ENCODE measurements at regions not wholly inside any gene's neighbourhood (a gene's known extent, or its start where the extent isn't known, plus 50 kb on each side); places are given as distances from the start of the nearest gene placed in this dataset.
"Not testable (repeated sequence)": the region's sequence is repeated elsewhere in the genome, so short reads cannot be mapped to it uniquely, and the experiment has no call there.

DNA sequence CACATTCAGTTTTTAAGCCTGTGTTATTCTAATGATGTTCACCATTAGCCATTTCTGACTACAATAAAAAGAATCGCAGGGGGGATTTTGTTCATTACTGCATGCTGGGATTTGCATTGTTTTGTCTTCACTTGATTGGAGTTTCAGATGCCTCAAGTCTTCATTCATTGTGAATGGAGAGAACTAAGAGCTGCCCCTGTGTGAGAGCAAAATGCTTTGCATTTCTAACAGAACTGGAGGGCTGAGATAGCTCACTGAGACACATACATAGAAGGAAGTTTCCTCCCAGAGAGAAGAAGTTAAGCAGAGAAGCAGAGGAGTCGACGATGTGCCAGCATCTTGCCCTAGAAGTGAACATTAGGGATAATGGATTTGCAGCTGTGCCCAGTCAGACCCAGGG lies 113.5 kb upstream of the GATB start:
- DNase-seq = no peak

- no peak for DNase-seq
Observed at GRCh38 chr4:151866592-151866918, 105.7 kb upstream of the GATB start.

DNA sequence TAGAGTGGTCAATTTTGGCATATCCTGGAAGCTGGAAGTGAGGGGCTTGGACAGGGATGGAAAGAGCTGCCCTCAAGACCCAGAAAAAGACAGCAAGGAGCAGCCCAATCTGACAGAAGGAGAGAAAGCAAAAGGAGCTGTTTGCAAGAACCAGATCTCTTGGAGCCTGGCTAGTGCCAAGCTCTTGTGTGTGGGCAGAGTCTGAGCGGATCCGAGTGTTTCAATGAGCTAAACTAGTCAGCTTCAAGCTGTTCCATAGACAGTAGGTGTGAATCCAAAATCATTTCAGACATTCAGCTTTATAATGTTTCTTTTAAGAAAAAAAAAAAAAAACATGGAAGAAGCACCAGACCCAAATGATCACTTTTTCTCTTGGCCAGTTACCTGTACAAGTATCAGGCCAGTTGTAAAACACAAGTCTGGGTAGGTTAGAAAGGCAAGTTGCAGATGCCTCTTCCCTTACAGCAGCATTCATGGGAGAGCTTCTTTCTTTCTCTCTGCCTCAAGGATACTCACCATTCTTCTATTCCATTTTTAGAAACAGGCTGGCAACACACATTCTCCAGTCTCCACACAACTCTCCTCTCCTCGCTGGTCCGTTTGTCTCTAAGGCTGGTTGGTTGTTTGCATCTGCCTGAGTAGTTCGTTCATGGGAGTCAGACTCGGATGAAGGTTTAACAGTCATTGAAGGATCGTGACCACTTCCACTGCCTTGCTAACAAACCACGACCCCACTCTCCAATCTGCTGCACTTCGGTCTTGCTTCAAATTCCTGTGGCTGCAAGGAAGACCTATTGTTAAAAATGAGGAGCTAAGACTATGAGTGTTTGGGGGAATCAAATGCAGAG lies 105.2 kb upstream of the GATB start:
- DNase-seq = peak; percentile 68

DNA sequence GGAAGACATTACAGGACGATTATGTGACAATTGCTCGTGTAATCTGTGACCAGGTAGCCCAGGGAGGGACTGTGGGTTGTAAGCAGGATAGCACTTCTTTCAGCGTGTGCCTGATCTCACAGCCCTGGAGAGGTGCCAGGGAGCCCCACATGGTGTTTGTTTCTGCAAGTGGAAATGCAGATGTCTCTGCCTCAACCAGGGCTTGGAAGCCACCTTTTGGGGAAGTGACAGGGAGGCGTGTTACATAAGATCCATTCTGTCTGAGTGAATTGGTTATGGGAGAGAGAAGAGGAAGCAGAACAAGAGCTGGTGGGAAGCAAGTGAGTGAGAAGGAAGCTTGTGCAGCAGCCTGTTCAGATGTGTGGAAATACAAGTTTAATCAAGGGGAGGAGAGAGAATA lies 104.5 kb upstream of the GATB start:
- DNase-seq = no peak

DNA sequence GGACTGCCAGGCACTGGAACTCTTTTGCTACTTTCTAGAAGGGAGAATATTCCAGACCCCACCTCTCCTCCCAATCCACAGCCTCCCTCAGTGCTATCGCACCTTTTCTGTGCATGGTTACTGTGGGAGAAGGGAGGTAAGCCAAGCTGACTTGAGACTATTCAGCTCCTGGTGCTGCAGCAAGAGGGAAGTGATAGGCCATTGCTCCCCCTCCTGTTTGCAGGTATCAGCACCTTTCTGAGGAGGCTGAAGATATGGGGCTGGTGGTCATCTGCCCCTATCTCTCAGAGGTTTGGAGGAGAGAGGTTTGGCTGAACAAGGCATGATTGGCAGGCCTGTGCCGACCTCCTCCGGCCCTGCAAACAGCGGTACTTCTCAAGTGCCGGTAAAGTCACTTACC lies 103.3 kb upstream of the GATB start:
- no peak for DNase-seq

GRCh38 chr4:151862766-151863165 lies 102.0 kb upstream of the GATB start:
- no peak for DNase-seq

- DNase-seq = no peak
Observed at GRCh38 chr4:151860561-151861093, 99.8 kb upstream of the GATB start.

DNA sequence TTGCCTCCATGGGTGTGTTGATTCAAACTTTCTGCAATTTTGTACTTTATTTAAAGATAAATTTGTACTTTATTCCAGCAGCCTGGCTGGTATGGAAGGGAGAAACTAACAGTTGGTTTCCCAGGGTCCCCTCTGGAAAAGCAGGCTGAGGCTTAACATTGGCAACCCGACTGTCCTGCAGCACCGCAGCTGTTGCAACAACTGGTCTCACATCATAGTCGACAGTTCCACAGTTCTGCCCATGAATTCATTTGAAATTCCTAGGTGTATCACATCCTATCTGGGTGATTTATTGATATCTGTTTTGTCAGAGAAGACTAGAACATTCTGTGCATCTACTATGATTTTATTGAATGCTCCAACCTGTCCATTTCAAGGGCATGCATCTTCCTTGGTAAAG lies 98.8 kb upstream of the GATB start:
- DNase-seq = no peak

DNA sequence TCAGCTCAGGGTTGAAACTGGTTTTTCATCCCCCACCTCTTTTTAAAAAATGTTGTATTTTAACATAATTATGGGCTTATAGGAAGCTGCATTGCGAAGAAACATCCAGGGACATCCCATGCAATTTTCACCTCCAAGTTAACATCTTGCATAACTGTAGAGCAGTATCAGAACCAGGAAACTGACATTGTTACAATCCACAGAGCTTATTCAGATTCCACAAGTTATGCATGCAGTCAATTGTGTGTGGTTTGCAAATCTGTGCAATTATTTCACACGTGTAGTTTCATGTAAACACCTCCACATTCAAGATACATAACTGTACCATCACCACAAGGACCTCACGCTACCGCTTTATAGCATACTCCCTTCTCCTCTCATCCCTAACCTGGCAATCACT lies 97.5 kb upstream of the GATB start:
- DNase-seq = no peak

DNA sequence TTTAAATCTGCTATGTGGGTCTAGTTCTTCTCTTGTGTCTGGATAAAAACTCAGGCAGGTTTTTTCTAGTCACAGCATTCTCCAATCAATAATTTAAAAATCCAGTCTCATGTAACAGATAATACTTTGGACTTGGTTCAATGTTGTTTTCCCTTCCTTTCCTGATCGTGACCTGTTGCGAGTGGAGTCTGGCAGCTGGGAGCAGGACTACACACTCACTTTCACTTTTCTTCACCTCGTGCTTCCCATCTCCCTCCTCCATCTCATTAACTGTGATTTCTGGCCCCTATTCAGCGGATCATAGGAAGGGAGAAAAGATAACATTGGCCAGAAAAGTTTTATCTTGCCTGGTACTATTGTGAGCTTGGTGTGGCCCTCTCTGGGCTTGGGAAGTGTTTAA lies 96.6 kb upstream of the GATB start:
- DNase-seq = no peak

DNA sequence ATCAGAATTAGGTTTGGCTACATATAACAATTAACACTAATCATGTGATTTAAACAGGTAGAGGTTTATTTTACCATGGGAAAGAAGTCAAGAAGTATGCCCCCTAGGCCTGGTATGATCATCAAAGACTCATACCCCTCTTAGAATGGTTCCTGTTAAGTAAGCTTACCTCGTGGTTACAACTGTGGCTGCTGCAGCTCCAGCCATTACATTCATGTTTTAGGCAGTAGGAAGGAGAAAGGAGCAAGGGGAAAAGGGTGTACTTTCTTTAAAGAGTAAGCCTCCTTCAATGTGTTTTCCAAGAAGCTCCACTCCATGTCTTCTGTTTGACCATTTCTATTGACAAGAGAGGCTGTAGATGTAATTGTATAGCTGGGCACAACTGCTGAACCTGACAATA lies 94.9 kb upstream of the GATB start:
- DNase-seq = no peak

DNA sequence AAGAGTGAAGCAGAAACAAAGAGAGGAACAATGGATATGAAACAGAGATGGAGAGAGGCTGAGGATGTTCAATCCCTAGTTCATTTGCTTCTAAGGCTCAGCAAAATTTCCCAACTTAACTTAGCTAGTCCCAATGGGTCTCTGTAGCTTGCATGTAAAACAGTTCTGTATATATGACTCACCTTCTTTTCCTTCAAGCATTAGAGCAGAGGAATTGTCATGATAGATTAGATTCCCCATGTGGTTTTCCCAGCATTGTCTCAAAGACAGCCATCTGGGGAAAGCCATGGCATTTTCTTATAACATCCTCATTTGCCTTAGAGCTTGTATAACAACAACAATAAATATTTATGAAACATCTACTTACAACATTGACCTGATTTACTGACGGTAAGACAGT lies 93.9 kb upstream of the GATB start:
- no peak for DNase-seq

GRCh38 chr4:151853034-151853433 lies 92.2 kb upstream of the GATB start:
- no peak for DNase-seq

DNA sequence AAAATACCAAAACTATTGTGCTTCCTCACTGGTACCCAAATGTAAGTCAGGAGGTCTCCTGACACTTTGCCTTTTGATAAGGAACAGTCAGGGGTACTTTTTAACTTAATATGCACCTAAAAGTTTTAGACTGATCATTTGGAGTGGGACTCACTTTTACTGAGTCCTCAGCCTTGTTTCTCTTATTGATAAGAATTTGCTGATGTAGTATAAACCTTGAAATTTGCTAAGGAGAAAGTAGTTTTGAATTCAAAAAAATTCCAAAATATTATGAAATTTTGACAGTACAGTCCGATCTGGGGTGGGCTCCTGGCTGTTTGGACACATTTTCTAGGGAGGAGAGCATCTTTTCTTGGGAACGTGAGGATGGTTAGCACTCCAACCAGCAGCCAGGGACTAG lies 91.4 kb upstream of the GATB start:
- no peak for DNase-seq

GRCh38 chr4:151851354-151851753 lies 90.5 kb upstream of the GATB start:
- DNase-seq = no peak

DNA sequence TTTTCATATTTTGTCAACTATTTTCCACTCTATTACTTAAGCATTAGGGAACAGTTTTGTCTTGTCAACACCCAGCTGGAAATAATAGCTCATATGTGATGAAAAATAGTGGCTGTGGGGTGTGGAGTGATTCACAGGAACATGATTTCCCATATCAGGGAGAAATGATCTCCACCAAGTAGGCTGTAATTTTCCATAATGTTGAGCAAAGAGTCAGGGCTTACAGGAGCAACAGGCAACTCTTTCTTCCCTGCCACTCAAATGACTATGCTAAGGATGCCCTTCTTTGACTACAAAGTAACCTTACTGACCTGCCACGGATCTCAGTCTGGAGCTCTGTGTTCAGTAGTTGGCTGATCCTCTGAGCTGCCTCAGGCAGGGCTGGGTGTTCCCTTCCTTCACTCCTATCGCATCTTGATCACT lies 90.0 kb upstream of the GATB start:
- no peak for DNase-seq

- not testable (repeated sequence) for DNase-seq
Observed at GRCh38 chr4:151845551-151845950, 84.7 kb upstream of the GATB start.

DNA sequence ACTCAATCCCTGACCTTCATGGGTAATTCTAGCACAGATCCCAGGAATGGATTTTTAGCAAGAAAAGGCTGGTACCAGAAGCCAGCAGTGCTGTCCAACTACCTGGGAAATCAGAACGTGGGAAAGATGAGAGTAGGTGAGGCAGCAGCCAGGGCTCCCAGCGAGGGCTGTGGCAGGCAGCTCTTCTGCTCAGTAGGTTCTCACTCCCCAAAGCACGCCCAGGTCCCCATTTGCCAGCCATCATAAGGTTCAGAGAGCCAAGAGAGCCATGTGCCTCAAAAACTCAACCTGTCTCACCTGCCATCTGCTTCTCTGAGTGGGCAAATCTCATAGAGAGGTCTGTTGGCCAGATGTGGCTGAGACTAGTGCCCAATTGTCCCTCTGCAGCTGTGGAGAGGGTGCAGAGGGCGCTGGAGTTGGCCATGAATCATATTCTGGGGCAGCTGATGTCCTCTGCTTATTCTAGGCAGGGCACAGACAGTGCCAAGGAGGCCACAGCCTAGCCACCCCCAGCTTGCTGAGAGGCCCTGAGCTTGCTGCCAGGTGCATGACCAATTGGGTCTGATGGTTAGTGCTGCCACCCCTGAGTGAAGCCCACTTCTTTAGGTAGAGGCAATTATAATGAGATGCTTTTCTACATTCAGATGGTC lies 81.7 kb upstream of the GATB start:
- DNase-seq = no peak

DNA sequence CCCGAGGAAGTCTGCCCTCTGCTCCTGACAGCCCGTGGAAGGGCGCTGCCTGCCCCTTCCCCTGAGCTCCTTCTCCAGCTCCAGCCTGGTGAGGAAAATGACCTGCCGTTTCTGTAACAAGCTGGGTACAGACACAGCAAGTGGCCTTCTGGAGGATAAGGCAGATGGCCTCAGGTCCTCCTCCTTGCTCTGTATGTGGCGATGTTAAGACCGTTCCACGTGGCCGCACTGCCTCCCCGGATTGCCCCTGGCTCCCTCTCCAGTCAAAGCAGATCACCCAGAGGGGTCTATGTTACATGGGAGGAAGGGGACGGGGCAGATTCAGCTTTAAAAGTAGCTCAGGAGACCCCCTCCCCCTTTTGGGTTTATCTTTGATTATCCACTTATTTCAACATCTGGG lies 80.3 kb upstream of the GATB start:
- no peak for DNase-seq

DNA sequence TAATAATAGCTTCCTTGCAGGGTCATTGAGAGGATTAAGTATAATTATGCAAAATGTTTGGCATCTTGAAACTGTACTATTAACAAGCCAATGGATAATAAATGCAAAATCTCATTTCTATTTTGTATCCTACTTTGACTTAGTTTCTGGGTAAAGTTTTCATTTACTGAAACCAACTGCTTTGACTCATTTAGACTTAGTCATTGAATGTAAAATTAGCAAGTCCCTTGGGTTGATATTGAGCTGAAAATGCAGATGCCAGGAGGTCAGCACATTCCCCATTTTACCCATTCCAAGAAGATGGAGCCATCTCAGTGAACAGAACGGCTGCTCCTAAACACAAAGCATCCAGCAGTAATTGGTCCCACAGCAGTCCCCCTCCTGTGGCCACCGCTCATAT lies 74.7 kb upstream of the GATB start:
- DNase-seq = no peak

DNA sequence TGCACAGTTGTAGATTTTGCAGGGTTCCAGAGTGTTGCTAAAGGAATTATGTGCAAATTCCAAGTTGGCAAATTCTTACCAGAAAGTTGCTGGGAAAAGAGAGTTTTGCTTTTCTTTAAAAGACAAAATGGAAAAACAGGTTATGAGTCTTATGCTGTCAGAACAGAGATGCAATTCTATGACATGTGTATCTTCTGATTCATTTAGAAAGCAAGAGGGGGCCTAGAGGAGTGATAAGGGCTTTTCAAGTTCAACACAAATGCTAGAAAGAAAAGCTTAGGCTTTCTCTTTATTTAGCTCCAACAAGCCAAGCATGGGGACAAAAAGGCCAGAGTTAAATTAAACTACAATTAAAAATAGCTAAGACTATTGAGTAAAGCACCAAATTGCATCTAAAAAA lies 72.4 kb upstream of the GATB start:
- no peak for DNase-seq

DNA sequence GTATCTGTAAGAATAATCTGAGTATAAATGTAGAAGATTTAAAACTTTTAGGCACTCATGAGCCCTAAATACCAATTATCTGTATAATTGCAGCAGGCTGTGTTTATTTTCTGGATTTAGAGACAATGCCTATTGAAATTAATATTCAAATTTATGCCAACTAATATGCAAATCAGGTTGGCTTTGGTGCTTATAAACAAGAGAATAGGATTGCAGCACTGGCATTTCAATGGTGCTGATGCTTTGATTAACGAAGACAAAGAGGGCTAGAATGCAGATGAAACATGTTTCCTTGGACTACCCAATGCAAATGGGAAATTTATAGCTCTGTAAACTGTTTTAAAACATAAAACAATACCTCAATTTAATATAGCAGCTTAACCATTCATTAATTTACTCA lies 70.7 kb upstream of the GATB start:
- DNase-seq = no peak

DNA sequence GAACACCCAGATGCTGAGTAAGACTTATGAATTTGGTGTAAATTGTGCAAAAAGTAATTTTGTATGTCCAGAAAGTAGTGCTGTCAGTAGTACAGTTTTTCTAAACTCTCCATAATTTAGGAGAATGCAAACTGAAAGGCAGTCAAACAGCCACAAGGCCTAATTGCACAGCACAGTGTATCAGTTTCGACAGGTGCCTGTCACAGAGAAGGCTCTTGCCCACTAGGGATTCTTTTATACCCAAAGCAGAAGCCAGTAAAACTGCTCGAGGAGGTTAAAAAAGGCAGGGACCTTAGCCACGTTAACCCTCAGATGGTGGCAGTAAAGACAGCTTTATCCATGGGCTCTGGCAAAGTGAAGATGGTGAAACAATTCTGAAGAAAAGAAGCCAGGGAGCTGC lies 69.4 kb upstream of the GATB start:
- no peak for DNase-seq

- no peak for DNase-seq
Observed at GRCh38 chr4:151829309-151829708, 68.5 kb upstream of the GATB start.

DNA sequence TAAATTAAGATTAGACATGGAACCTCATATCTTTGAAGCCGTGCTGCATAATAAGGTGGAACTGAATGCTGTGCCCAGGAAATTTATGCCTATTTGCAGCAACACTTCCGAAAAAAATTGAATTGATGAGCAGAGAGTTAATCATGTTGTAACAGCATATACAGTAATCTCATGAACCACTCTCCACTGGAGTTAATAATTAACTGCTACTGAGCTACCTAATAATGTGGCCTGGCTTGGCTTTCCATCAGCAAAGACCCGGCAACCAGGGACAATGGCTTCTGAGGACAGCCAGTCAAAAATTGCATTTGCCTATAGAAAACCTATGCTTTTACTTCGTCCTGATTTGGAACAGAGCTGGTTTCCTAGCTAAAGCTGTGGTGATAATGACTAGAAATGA lies 63.8 kb upstream of the GATB start:
- DNase-seq = peak; percentile 26
